Limb (tissue), 2 donors: ENCODE measurements at regions not wholly inside any gene's neighbourhood (a gene's known extent, or its start where the extent isn't known, plus 50 kb on each side); places are given as distances from the start of the nearest gene placed in this dataset.

Source experiments
- DNase-seq, 2 donors: peaks; one replicate each; pipeline ENCODE4 v3.0.0-alpha.2; 2016; ENCODE audit errors: extremely low spot score in 2 of 2

GRCh38 chr10:130400890-130401289 is 264.7 kb downstream of the GLRX3 start:
- DNase-seq, result no peak

- DNase-seq, result peak in 1 of 2 donors; percentile 6
Observed at GRCh38 chr10:130401860-130402765, 265.9 kb downstream of the GLRX3 start.

- DNase-seq, result peak; percentile 5 to 15
Observed at GRCh38 chr10:130403153-130404075, 267.2 kb downstream of the GLRX3 start.

GRCh38 chr10:130404476-130405055 is 268.4 kb downstream of the GLRX3 start:
- peak in 1 of 2 donors; percentile 10 for DNase-seq

GRCh38 chr10:130407052-130407451 is 270.9 kb downstream of the GLRX3 start:
- no peak for DNase-seq

- no peak for DNase-seq
Observed at GRCh38 chr10:130409331-130409730, 273.1 kb downstream of the GLRX3 start.

DNA sequence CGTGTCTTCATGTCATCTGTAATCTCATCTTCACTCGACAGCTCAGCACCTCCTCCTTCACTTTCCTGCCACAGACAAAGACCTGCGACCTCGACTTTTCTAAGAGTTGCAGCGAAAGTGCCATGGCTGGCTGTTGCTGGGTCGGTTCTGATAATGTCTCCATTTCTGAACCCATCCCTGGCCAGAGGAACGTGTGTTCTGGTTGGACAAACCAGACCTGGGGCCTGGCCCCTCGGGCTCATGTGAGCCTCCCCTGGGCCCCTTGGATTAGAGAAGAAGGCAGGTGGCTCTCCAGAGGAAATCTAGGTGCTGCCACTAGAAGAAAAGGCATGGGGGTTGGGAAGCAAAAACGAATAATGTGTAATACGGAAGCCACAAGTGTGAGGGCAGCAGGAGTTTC is 273.7 kb downstream of the GLRX3 start:
- no peak for DNase-seq

DNA sequence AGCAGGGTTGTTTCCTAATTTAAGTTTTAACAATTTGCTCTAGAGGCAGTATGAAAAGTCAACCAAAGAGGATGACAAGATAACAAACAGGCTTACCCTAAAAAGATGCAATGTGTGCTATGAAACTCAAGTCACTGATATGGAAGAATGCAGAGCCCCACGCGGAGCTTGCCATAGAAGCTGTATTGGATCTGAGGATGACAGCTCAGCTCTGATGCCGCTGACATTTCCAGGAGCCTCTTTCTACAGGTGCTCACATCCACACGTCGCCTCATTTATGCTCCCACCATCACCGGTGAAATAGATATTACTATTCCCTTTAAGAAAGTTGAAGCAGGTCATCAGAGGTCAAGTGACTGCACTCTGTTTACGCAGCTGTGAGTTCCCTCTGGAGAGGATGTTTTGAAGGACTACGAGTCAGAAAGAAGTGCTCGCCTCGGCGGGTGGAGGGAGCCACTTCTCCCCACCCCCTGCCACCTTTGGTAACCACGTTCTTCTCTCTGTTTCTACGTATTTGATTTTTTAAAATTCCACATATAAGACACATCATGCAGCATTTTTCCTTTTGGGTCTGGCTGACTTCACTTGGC is 275.4 kb downstream of the GLRX3 start:
- no peak for DNase-seq

DNA sequence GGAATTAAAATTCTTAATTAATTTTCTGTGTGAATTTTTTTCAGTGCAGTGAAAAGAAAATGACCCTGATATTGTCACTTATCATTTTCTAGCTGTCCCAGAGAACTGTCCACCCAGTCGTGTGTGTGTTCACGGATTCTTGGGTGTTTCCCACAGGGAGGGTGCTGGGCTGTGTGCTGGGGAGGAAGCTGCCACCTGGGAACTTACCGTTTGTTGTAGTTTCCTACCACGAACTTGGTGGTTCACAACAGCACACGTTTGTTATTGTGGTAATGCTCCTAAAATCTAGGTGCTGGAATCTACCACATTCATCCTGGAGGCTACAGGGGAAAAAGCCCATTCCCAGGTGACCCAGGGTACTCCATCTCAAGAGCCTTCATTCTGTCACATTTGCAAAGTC is 276.1 kb downstream of the GLRX3 start:
- no peak for DNase-seq

- no peak for DNase-seq
Observed at GRCh38 chr10:130416334-130417150, 280.4 kb downstream of the GLRX3 start.

DNA sequence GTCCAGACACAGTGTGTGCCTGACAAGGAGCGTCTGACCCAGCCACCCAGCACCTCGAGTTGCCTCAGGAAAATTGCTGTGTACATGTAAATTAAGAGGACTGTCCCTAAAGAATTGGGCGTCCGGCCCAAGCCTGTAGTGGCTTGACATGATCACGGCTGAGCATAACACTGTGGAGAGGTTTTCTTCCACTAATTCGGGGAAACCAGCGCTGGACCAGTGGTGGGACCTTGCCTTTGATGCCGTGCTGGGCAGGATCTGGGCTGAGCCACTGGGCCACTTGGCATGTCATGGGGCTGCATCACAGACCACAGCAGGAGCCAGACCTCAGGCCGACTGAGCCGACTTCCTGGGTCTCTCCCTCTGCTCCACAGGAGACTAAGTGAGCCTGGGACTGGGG is 282.5 kb downstream of the GLRX3 start:
- DNase-seq, result no peak

GRCh38 chr10:130421909-130422308 is 285.7 kb downstream of the GLRX3 start:
- DNase-seq, result no peak

GRCh38 chr10:130422366-130423324 is 286.5 kb downstream of the GLRX3 start:
- DNase-seq, result no peak

GRCh38 chr10:130423455-130424305 is 287.5 kb downstream of the GLRX3 start:
- no peak for DNase-seq

DNA sequence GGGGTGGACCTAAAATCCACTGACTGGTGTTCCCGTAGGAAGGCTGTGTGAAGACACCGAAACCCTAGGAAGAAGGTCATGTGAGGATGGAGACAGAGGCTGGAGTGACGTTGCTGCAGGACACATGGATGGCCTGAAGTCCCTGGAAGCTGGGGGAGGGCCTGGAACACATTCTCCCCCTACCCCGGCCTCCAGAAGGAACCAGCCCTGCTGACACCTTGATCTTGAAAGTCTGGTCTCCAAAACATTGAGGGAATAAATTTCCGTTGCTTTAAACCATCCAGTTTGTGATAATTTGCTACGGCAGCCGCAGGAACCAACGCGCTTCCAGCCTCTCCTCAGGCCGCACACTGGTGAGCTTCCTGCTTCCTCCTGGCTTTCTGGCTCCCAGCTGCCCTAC is 288.2 kb downstream of the GLRX3 start:
- peak in 1 of 2 donors; percentile 5 for DNase-seq

GRCh38 chr10:130425169-130425568 is 289.0 kb downstream of the GLRX3 start:
- DNase-seq, result no peak

DNA sequence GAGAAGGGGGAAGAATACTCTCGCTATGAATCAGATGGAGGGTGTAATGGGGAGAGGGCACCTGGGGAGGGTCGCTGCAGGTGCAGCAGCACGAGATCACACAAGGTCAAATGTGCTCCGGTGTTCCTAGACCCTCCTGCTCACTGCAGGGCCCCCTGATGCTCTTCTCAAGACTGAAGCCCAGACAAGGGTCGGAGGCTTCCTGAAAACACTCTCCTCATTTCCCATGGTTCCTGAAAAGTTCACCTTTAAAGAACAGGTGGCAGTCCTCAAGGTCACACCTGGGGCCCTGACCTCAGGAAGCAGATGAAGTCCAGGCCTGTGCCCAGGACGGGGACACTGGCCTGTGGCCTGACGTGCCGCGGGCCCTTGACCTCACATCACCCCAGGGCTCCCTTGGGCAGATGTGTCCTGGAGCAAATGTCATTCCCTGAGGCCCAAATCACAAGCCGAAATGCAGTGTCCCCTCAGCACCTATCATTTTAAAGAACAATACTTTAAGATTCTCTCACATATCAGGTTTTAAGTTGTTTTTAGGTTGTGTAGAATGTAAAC is 289.8 kb downstream of the GLRX3 start:
- no peak for DNase-seq

GRCh38 chr10:130427216-130427722 is 291.1 kb downstream of the GLRX3 start:
- DNase-seq, result no peak
